Cortex of kidney (tissue), 1 donor: ENCODE measurements at regions not wholly inside any gene's neighbourhood (a gene's known extent, or its start where the extent isn't known, plus 50 kb on each side); places are given as distances from the start of the nearest gene placed in this dataset.
"Not testable (repeated sequence)": the region's sequence is repeated elsewhere in the genome, so short reads cannot be mapped to it uniquely, and the experiment has no call there.

Experiments used
- DNase-seq: peaks from one replicate; lab custom pipeline; 2025; lab: John Stamatoyannopoulos, UW

DNA sequence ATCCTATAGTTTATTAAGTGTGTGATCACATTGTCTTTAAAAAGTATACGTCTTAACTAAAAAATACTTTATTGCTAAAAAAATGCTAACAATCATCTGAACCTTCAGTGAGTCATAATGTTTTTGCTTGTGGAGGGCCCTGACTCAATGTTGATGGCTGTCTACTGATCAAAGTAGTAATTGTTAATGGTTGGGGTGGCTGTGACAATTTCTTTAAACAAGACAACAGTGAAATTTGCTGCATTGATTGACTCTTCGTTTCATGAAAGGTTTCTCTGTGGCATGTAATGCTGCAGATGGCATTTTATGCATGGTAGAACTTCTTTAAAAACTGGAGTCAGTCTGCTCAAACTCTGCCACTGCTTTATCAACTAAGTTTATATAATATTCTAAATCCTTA lies 101.4 kb upstream of the IL15 start:
- no peak for DNase-seq

DNA sequence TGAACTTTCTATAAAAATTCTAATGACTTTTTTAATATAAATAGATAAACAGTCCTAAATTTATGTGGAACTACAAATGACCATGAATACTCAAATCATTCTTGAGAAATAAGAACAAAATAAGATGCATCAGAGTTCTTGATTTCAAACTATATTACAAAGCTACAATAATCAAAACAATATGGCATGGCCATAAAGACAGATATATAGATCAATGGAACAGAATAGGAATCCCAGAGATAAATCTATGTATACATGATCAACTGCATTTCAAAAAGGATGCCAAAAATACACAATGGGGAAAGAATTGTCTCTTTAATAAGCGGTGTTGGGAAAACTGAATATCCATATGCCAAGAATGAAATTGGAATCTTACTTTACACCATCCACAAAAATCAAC lies 98.4 kb upstream of the IL15 start:
- DNase-seq: no peak

DNA sequence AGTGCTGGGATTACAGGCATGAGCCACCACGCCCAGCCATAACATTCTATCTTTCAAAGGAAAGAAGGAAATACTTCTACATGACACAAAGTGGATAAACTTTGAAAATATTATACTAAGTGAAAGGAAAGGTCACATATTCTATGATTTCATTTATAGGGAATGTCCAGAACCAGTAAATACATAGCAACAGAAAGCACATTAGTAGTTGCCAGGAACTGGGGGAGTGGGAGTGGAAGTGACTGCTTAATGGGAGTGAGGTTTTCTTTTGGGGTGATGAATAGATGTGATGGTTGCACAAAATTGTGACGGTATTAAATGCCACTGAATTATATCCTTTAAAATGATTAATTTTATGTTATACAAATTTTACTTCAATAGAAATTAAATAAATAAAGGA lies 95.7 kb upstream of the IL15 start:
- no peak for DNase-seq

DNA sequence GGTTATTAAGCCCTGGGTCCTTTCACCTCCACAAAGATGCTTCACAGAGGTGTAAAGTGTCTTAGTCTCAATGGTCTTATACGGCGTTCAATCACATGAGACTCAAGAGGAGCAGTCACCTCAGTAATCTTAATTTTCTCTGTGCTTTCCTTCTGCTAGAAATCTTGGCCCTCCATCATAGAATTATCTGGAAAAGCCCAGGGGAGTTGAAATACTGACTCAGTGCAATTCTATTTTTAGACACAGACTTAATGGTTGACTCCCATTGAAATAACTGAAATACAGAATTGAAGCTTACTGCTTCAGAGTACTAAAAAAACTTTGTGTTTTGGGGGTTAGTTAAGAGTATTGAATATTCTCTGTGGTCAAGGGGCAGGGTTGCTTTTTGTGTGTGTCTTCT lies 94.5 kb upstream of the IL15 start:
- no peak for DNase-seq

DNA sequence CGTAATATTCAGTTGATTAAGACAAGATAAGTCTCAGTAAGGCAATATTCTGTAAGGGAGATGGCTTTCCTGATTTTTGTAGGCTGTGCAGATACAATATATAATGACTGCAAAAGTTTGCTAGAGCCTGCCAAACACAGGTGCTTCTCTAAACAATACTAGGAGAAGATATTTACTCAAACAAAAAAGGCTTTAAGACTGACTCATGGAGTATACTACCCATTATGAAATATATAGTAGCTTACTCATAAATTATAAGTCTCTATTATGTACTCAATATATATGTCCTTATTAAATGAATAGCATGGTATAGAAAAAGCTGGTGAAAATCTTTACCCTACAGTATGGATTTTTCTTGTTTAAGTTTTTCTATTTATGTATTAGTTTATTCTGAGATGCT lies 93.2 kb upstream of the IL15 start:
- DNase-seq: no peak

DNA sequence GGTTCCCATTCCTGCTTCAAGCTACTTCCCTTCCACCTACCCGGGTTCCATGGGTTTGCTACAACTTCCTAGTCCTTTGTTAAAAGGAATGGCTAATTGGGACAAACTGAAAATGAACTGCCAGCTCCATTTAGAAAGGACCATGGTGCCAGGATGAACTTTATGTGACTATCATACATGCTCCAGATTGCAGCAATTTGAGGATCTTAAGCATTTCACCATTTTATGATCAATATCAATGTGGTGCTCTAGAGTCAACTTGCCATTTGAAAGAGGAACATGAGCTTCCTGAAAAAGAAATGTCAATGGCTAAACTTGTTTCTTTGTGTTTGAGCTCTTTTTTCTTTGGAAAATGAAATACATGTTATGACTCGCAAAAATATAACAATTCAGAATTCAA lies 92.7 kb upstream of the IL15 start:
- no peak for DNase-seq

DNA sequence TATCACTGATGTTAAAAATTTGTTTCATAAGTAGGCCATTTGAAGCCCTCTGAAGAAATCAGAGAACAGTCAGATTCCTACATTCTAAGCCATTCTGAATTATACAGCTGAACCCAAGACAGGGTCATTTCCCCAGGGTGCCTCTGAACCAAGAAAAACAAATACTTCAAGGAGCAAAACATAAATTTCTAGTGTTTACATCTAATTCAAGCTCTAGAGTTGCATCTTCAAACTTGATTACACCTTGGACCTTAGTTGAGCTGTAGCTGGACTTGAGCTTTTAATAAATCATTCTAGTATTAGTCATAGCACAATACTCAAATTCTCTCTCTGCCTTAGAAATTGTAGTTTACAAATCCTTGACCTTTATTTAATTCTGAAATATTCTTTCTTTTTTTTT lies 87.6 kb upstream of the IL15 start:
- no peak for DNase-seq

DNA sequence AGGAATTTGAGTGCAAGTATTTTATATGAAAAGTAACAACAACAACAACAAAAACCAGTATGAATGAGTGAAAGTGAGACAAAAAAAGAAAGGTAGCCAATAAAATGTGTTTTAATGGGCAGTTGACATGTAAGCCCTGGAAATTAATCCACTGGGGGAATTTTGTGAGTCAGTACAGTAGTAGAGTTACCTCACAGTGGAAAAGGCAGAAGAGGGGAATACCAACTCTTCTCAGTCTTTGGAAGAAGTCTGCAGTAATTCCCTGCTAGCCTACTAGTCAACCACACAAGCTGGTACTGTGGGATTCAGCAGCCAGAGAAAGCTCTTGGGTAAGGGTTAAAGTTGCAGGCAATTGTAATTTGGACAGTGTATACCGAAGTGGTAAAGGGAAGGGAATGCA lies 76.3 kb upstream of the IL15 start:
- DNase-seq: no peak

DNA sequence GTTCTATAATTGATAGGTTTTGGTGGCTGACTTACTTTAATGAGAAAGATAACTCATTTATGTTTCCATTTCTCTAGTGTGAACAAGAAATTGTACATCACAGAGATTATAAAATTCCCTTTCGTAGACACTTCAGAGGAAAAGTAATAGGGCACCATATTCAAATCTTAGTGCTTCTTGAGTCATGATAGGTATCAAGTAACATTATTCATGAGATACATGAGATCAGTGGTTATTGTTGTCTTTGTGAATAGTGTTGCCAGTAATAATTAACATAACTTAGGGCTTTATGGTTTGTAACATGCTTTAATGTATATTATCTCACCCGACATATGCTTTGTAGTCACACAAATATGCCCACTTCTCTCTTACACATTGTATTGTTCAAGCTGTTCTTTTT lies 73.7 kb upstream of the IL15 start:
- no peak for DNase-seq

DNA sequence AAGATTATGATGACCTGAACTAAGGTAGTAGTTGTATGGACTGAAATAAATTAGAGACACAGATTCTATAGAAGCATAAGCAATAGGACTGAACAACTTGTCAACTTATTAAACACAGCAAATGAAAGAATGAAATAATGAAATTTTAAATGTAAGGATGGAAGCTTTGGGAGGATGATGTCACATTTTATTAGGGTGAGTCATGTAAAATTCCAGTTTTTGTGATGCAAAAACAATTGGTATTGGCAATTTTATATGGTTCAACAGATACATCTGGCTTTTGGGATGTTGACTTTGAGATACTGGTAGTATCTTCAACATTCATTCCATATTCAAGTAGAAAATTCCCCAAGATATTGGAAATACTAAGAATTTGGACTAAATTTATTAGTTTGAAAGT lies 72.7 kb upstream of the IL15 start:
- no peak for DNase-seq

DNA sequence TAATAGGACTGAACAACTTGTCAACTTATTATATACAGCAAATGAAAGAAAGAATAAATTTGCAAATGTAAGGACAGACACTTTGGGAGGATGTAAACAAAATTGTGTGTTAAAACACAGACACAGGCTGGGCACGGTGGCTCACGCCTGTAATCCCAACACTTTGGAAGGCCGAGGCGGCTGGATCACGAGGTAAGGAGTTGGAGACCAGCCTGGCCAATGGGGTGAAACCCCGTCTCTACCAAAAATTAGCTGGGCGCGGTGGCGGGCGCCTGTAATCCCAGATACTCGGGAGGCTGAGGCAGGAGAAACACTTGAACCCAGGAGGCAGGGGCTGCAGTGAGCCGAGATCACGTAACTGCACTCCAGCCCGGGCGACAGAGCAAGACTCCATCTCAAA lies 71.4 kb upstream of the IL15 start:
- DNase-seq: not testable (repeated sequence)

DNA sequence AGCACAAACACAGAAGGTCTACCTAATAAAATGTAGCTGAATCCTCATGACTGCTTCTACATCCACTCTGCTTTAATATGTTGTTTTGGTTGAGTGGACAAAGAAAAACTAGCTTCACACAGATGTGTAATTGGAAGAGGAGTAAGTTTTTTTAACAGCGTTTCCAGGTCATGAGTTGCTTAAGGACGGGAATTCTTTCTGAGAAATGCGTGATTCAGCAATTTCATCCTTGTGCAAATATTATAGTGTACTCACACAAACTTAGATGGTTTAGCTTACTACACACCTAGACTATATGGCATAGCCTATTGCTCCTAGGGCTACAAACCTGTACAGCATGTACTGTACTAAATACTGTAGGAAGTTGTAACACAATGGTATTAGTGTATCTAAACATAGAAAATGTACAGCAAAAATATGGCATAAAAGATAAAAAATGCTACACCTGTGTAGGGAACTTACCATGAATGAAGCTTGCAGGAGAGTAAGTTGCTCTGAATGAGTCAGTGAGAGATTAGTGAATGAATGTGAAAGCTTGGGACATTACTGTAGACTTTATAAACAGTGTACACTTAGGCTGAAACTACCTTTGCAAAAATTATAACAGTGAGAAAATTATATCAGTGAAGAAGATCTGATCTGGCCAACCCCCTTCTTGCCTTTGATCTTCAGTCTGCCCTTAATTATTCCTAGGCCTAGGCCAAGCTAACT lies 70.8 kb upstream of the IL15 start:
- DNase-seq: no peak

DNA sequence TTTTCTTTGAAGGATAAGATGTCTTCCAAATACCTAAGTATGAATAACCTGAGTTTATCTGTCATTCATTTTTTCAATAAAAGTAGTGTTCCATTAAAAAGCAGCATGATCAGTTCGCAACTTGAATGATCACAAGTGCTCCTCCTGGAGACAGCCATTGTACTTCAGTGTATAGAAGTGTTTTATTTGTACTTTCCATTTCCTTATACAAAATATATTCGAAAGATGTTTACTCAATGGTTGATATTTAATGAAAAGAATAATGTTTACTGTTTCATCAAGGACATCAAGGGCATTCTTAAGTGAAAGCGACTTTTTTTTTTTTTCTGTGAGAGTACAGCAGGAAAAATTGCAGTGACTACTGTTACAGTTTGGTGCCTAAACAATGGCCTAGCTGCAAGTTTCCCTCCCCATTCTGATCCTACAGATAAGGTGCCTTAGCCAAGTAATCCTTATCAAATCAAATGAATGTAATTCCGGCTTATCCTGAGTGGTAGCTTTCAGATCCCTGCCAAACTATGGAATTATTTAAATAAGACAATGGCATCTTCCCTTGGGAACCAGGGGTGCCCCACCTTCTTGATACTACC lies 69.0 kb upstream of the IL15 start:
- no peak for DNase-seq

DNA sequence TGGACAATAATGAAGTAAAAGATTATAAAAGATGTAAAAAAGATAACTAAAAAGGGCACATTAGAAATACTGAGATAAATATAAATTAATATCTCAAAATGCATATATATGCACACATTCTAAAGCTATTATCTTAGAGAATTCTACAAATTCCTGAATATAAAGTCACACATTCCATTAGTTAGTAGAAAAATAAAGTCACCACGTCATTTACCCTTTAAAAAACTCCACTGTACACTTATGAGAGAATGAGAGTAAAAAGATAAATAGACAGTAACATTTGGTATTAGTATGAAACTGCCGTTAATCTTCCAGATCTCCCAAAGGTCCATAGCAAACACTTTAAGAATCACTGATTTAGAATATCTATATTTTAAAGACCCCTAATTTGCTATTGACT lies 67.2 kb upstream of the IL15 start:
- no peak for DNase-seq

DNA sequence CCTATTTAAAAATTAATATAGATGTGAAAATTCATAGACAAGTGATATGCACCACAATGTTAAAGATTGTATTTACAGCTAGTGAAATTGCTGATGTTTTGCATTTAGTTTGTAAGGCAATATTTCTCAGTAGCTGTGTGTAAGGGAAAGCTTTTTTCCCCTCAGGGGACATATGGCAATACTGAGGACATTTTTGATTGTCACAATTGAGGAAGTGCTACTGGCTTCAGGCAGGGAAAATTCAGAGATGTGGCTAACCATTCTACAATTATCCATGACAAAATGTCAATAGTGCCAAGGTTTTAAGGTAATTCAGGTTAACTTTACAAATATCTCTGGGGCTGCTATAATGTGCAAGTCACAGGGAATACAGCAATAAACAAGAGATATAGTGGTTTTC lies 66.1 kb upstream of the IL15 start:
- DNase-seq: no peak

DNA sequence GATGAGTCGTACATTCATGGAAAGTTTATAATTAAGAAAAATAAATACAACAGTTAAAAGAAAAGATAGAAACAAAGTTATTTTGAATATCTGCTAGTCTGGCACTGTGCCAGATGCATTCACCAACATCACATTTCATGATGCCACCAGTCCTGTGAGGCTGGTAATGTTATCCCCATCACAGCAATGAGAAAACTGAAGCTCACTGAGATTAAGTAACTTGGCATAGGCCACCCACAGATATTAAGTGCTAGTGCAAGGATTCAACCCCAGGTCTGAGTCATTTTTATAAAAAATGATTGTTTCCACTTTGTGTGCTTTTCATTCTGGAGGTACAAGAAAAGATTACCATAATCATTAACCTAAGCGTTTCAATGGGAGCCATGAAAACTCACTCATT lies 65.0 kb upstream of the IL15 start:
- DNase-seq: no peak

DNA sequence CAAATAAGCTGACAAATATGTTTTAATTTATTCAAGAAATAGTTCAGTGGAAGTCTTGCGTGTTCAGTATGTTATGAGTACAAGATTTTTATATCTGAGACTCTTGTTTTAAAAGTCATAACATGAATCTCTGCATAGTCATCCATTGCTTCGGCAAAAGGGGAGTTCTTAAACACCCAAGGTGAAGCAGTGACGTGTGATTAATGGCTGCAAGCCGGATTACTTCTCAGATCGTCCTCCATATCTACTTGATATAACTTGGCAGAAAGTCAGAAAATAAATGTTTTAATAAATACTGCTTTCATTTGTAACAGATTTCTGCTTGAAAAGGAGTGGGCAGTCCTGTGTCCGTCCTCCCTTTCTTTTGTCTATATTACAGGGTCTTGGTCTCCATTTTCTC lies 64.6 kb upstream of the IL15 start:
- DNase-seq: no peak

DNA sequence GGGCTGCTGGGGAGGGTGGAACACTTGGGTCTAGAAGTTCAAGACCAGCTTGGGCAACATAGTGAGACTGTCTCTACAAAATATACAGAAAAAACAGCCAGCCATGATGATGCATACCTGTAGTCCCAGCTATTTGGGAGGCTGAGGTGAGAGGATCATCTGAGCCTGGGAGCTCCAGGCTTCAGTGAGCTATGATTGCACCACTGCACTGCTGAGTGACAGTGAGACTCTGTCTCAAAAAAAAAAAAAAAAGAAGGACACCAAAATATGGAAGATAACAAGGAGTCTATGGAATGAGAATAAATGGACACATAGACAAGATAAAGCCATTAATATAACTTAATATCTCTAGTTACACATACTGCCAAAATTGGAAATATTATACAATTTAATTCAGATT lies 62.7 kb upstream of the IL15 start:
- DNase-seq: no peak

DNA sequence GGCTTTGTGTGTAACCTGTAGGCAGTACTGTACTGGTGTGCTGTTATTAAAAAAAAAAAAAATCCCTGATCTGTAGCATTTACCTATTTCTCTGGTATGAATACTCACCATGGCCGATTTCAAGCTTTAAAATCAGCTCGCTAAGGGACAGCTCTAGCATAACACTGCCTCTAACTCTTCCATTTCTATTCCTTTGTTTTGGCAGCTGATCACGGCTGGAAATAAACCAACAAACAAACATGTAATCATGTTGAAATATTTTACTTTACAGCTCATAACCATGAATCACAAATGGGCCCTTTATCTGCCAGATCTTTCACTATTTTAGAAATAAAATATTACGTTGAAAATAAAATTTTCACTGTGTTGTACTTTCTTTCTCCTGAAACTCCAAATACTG lies 60.5 kb upstream of the IL15 start:
- no peak for DNase-seq

DNA sequence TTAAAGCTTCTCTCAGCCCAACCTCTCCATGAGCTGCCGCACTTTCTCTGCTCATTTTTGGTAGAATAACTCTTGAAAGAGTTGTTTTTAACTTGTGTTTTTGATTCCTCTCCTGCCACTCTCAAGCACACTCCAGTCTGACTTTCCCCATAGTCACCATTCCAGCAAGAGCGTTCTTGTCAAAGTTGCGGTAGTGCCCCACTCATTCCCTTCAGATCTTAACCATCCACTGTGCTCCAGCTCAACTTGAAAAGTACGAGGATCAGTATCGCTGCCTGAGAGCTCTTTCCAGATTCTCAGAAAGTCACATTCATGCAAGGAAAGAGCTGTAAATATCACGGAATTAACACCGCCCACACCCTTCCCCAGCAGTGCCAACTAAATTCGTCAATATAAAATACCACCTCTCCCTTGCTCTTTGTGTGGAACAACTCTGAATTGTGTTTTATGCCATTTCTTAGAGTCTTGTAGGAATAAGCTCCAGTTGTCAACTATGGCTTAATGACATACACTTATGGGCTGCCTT lies 59.7 kb upstream of the IL15 start:
- no peak for DNase-seq

DNA sequence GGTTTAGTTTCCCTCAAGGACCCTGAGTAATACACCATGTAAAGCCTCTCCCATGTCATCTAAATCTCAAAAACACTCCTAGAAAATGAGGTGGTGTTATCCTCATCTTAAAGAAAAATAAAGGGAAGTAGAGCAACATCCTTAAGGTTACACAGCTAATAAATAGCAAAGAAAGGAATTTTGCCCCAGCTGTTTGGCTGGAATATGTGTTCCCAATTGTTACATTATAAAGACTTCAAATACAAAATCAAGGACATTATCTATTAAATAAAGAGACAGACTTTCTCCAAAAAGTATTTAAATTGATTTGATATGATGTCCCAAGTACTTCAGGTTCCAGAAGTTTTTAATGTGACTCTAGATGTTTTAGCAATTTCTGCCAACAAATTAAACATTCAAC lies 57.9 kb upstream of the IL15 start:
- no peak for DNase-seq

DNA sequence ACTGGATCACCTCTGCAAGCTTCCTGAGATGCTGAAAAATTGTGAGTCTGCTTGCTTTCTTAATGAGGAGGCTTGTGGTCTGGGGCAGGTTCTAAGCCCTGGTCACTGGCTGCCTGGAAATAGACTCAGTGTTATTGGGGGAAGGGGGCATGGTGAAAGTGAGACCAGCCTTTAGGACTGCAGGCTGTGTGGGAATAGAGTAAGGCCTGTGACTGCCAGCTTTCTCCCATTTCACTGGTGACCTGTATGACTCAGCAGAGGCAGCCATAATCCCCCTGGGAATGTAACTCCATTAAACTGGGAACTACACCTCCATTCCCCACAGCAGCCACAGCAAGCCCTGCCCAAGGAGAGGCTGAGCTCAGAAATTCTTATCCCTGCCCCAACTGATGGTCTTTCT lies 55.9 kb upstream of the IL15 start:
- no peak for DNase-seq
